HG02623 (cell line): ENCODE measurements at regions not wholly inside any gene's neighbourhood (a gene's known extent, or its start where the extent isn't known, plus 50 kb on each side); places are given as distances from the start of the nearest gene placed in this dataset.
"Not testable (repeated sequence)": the region's sequence is repeated elsewhere in the genome, so short reads cannot be mapped to it uniquely, and the experiment has no call there.

Experiments
- ATAC-seq: cut with Tn5 transposase; IDR thresholded peaks from one replicate; pipeline ENCODE4 v1.9.1; 2021; ENCODE audit warnings: moderate library complexity; ENCODE audit not compliant: unreplicated experiment

GRCh38 chr7:152543799-152544198 lies 108.0 kb upstream of the KMT2C start:
- ATAC-seq = no peak

- no peak for ATAC-seq
Measured at GRCh38 chr7:152541892-152542291, 106.1 kb upstream of the KMT2C start.

GRCh38 chr7:152539190-152539495 lies 103.3 kb upstream of the KMT2C start:
- not testable (repeated sequence) for ATAC-seq

GRCh38 chr7:152538346-152539189 lies 102.8 kb upstream of the KMT2C start:
- not testable (repeated sequence) for ATAC-seq

GRCh38 chr7:152537639-152538038 lies 101.8 kb upstream of the KMT2C start:
- ATAC-seq = no peak

GRCh38 chr7:152528612-152529011 lies 92.8 kb upstream of the KMT2C start:
- no peak for ATAC-seq

GRCh38 chr7:152527610-152528032 lies 91.8 kb upstream of the KMT2C start:
- ATAC-seq = no peak

- ATAC-seq = no peak
Measured at GRCh38 chr7:152523916-152524315, 88.1 kb upstream of the KMT2C start.

GRCh38 chr7:152522571-152523067 lies 86.8 kb upstream of the KMT2C start:
- no peak for ATAC-seq

- no peak for ATAC-seq
Measured at GRCh38 chr7:152521420-152522337, 85.9 kb upstream of the KMT2C start.

- ATAC-seq = no peak
Measured at GRCh38 chr7:152520861-152521302, 85.1 kb upstream of the KMT2C start.

- no peak for ATAC-seq
Measured at GRCh38 chr7:152519290-152519689, 83.5 kb upstream of the KMT2C start.

GRCh38 chr7:152516216-152516615 lies 80.4 kb upstream of the KMT2C start:
- ATAC-seq = no peak

- not testable (repeated sequence) for ATAC-seq
Measured at GRCh38 chr7:152515266-152515950, 79.6 kb upstream of the KMT2C start.

GRCh38 chr7:152514771-152515105 lies 78.9 kb upstream of the KMT2C start:
- ATAC-seq = no peak

GRCh38 chr7:152513861-152514770 lies 78.3 kb upstream of the KMT2C start:
- ATAC-seq = no peak

- ATAC-seq = no peak
Measured at GRCh38 chr7:152512706-152513105, 76.9 kb upstream of the KMT2C start.

- no peak for ATAC-seq
Measured at GRCh38 chr7:152511736-152512135, 75.9 kb upstream of the KMT2C start.

GRCh38 chr7:152508701-152509100 lies 72.9 kb upstream of the KMT2C start:
- ATAC-seq = no peak

GRCh38 chr7:152505606-152506005 lies 69.8 kb upstream of the KMT2C start:
- no peak for ATAC-seq
